A549 (cell line): ENCODE measurements at regions not wholly inside any gene's neighbourhood (a gene's known extent, or its start where the extent isn't known, plus 50 kb on each side); places are given as distances from the start of the nearest gene placed in this dataset.

Experiments used
- ATAC-seq, 2 experiments: fragments of 200-7000 bp in 1 of 2; fragments of >200 bp in 1 of 2; cut with Nextera tagmentation in 1 of 2; cut with Tn5 transposase in 1 of 2; 3 replicates each; pipeline versions ENCODE4 v1.8.0 to v1.9.1; 2018 to 2020; ENCODE audit warnings: mild to moderate bottlenecking in 1 of 2, moderate library complexity in 1 of 2
- CTCF ChIA-PET: fragments of 300-600 bp; sonication (Branson Sonifier 250); formaldehyde crosslinking; extraction: SDS; loops from one replicate; lab custom pipeline; 2021; ENCODE audit warnings: antibody characterized with exemption, inconsistent platforms; lab: Yijun Ruan, JAX
- POLR2A ChIA-PET: fragments of 350-600 bp; formaldehyde crosslinking; extraction: SDS; loops from one replicate; lab custom pipeline; 2021; ENCODE audit warnings: antibody characterized with exemption, inconsistent platforms; lab: Yijun Ruan, JAX
- DNase-seq, 2 experiments: peaks; one replicate each; pipeline versions ENCODE4 v3.0.0 to v3.0.0-alpha.2; 2011 to 2016; ENCODE audit warnings: low read depth in 1 of 2, low spot score in 1 of 2
- FAIRE-seq: peaks from 2 replicates; lab custom pipeline; 2011; peaks lifted over from hg19 to GRCh38; lab: Jason Lieb, UNC
- H3K27ac ChIP-seq, 2 experiments: fragments of >200 bp; sonication (Bioruptor Twin); formaldehyde crosslinking; 3 replicates each; pipeline ENCODE4 v1.5.1; 2016 to 2017
- H3K4me1 ChIP-seq: fragments of >200 bp; sonication (Bioruptor Twin); formaldehyde crosslinking; 3 replicates; pipeline ENCODE4 v1.6.1; 2016
- H3K4me2 ChIP-seq: fragments of >200 bp; sonication (Bioruptor Twin); formaldehyde crosslinking; 3 replicates; pipeline ENCODE4 v1.6.1; 2016
- H3K4me3 ChIP-seq: fragments of >200 bp; sonication (Bioruptor Twin); formaldehyde crosslinking; 3 replicates; pipeline ENCODE4 v1.5.1; 2016
- H3K9me3 ChIP-seq: fragments of >200 bp; sonication (Bioruptor Twin); formaldehyde crosslinking; 3 replicates; pipeline ENCODE4 v1.6.1; 2016
- CHD2 ChIP-seq: fragments of 150-350 bp; IDR thresholded peaks from 2 replicates; pipeline ENCODE4 v1.6.1; 2014; ENCODE audit warnings: low read length; ENCODE audit not compliant: partially characterized antibody
- CHD4 ChIP-seq: fragments of 200-600 bp; sonication (generic); IDR thresholded peaks from 2 replicates; pipeline ENCODE4 v1.6.1; 2016; ENCODE audit warnings: antibody characterized with exemption, mild to moderate bottlenecking, borderline replicate concordance
- EHF ChIP-seq: fragments of 250-450 bp; sonication (Bioruptor Pico); IDR thresholded peaks from 2 replicates; pipeline ENCODE4 v1.5.0; 2020; ENCODE audit warnings: mild to moderate bottlenecking
- EHMT2 ChIP-seq: fragments of 200-600 bp; sonication (generic); IDR thresholded peaks from 2 replicates; pipeline ENCODE4 v1.6.1; 2016; ENCODE audit warnings: antibody characterized with exemption, low read depth, mild to moderate bottlenecking, moderate library complexity
- EP300 ChIP-seq, 2 experiments: fragments of >200 bp; sonication (Bioruptor Twin); formaldehyde crosslinking; IDR thresholded peaks; 2 replicates in 1 of 2; 3 replicates in 1 of 2; pipeline ENCODE4 v1.6.1; 2016 to 2017
- FOSB ChIP-seq: fragments of 250-450 bp; sonication (Bioruptor Pico); IDR thresholded peaks from 2 replicates; pipeline ENCODE4 v1.5.0; 2020; ENCODE audit warnings: mild to moderate bottlenecking, moderate library complexity
- FOXS1 ChIP-seq: fragments of 250-450 bp; sonication (Bioruptor Pico); IDR thresholded peaks from 2 replicates; pipeline ENCODE4 v1.5.0; 2020; ENCODE audit warnings: mild to moderate bottlenecking, moderate library complexity
- HOXA7 ChIP-seq: fragments of 250-450 bp; sonication (Bioruptor Pico); IDR thresholded peaks from 2 replicates; pipeline ENCODE4 v1.5.0; 2020; ENCODE audit warnings: mild to moderate bottlenecking, moderate library complexity
- KDM1A ChIP-seq: fragments of 200-600 bp; sonication (generic); IDR thresholded peaks from 2 replicates; pipeline ENCODE4 v1.6.1; 2016; ENCODE audit warnings: low read depth, mild to moderate bottlenecking
- MAZ ChIP-seq: fragments of 150-350 bp; IDR thresholded peaks from 2 replicates; pipeline ENCODE4 v1.6.1; 2014; ENCODE audit warnings: antibody characterized with exemption, low read depth, low read length, borderline replicate concordance
- NPAS2 ChIP-seq: fragments of 250-450 bp; sonication (Bioruptor Pico); IDR thresholded peaks from 2 replicates; pipeline ENCODE4 v1.8.0; 2022; ENCODE audit warnings: mild to moderate bottlenecking, moderate library complexity, borderline replicate concordance
- RAD21 ChIP-seq, 2 experiments: fragments of >200 bp in 1 of 2; sonication (Bioruptor Twin) in 1 of 2; formaldehyde crosslinking in 1 of 2; IDR thresholded peaks in 1 of 2; conservative IDR thresholded peaks in 1 of 2; 2 replicates in 1 of 2; 3 replicates in 1 of 2; pipeline ENCODE4 v1.6.1; 2012 to 2018; ENCODE audit warnings: inconsistent platforms in 1 of 2
- RCOR1 ChIP-seq: fragments of 150-350 bp; IDR thresholded peaks from 2 replicates; pipeline ENCODE4 v1.6.1; 2014; ENCODE audit warnings: antibody characterized with exemption, low read length, low read depth
- RFX5 ChIP-seq: fragments of 450-650 bp; IDR thresholded peaks from 2 replicates; pipeline ENCODE4 v1.7.1; 2014; ENCODE audit warnings: antibody characterized with exemption, mild to moderate bottlenecking, moderate library complexity
- TP53 ChIP-seq: fragments of 250-450 bp; sonication (Bioruptor Pico); IDR thresholded peaks from 2 replicates; pipeline ENCODE4 v1.5.0; 2021; ENCODE audit warnings: mild to moderate bottlenecking, moderate library complexity
- ZNF302 ChIP-seq: fragments of 250-450 bp; sonication (Bioruptor Pico); IDR thresholded peaks from 2 replicates; pipeline ENCODE4 v1.9.0; 2021; ENCODE audit warnings: inconsistent platforms, mild to moderate bottlenecking, moderate library complexity
- ZSCAN20 ChIP-seq: fragments of 250-450 bp; sonication (Bioruptor Pico); IDR thresholded peaks from 2 replicates; pipeline ENCODE4 v1.8.0; 2022; ENCODE audit warnings: mild to moderate bottlenecking, moderate library complexity
- WGBS: methylation state at CpG from one replicate; pipeline ENCODE4 v1.1.6; 2017; ENCODE audit errors: missing lambda C conversion rate; 5-methylcytosine and 5-hydroxymethylcytosine counted together
- TF ChIP-seq, protein P1 (sequence below): IDR thresholded peaks from 2 replicates; pipeline ENCODE4 v1.6.1; 2012
- TF ChIP-seq, protein P2 (sequence below): fragments of >200 bp; sonication (Bioruptor Twin); formaldehyde crosslinking; IDR thresholded peaks from 3 replicates; pipeline ENCODE4 v1.6.1; 2016
- TF ChIP-seq, protein P3 (sequence below): IDR thresholded peaks from 2 replicates; pipeline ENCODE4 v1.6.1; 2012; ENCODE audit warnings: low read depth, borderline replicate concordance
- TF ChIP-seq, protein P4 (sequence below): fragments of 250-450 bp; sonication (Bioruptor Pico); IDR thresholded peaks from 2 replicates; pipeline ENCODE4 v1.5.0; 2021; ENCODE audit warnings: mild to moderate bottlenecking, moderate library complexity, borderline replicate concordance
- TF ChIP-seq, protein P5 (sequence below): fragments of 250-450 bp; sonication (Bioruptor Pico); IDR thresholded peaks from 2 replicates; pipeline ENCODE4 v1.5.0; 2020; ENCODE audit warnings: low read depth, mild to moderate bottlenecking, moderate library complexity
- TF ChIP-seq, protein P6 (sequence below): IDR thresholded peaks from 2 replicates; pipeline ENCODE4 v1.6.1; 2012

DNA sequence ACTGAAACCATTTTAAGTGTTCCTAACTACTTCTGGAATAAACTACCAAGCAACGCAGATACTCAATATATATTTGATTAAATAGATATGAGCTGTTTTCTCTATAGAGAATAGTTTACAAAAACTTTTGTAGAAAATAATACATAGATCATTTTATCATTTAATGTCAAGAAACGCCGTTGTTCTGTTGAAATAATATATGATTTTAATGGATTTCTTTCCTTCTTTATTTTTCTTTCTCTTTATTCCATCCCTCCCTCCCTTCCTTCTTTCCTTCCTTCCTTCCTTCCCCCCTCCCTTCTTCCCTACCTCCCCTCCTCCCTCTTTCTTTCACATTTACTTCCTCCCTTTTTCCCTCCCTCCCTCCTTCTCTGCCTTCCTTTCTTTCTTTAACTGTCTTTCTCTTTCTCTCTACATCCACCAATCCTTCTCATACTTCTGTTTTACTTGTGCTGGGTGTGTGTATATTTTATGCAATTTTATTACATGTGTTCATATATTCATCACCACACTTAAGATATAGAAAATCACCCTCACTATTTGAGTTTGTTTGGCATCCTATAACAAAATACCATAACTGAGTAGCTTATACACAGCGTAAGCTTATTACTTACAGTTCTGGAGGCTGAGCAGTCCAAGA lies 230.9 kb upstream of the BRINP3 start:
- H3K27ac ChIP-seq = no peak overlapping the region
- H3K9me3 ChIP-seq = no peaks in the 10 kb centered on the region
- no peak for TF ChIP-seq CHD4
- TF ChIP-seq, protein P1, sequence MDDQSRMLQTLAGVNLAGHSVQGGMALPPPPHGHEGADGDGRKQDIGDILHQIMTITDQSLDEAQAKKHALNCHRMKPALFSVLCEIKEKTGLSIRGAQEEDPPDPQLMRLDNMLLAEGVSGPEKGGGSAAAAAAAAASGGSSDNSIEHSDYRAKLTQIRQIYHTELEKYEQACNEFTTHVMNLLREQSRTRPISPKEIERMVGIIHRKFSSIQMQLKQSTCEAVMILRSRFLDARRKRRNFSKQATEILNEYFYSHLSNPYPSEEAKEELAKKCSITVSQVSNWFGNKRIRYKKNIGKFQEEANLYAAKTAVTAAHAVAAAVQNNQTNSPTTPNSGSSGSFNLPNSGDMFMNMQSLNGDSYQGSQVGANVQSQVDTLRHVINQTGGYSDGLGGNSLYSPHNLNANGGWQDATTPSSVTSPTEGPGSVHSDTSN = no peak
- TF ChIP-seq NPAS2 = no peak
- no peak for TF ChIP-seq FOXS1 (CRISPR knock-in tag)
- TF ChIP-seq RAD21 (conservative IDR thresholded peaks at IDR 0.05 in 1 of 2, IDR thresholded peaks at IDR 0.05 in 1 of 2) = no peak
- TF ChIP-seq TP53 = no peak
- TF ChIP-seq ZNF302 (CRISPR knock-in tag) = no peak
- TF ChIP-seq, protein P2, sequence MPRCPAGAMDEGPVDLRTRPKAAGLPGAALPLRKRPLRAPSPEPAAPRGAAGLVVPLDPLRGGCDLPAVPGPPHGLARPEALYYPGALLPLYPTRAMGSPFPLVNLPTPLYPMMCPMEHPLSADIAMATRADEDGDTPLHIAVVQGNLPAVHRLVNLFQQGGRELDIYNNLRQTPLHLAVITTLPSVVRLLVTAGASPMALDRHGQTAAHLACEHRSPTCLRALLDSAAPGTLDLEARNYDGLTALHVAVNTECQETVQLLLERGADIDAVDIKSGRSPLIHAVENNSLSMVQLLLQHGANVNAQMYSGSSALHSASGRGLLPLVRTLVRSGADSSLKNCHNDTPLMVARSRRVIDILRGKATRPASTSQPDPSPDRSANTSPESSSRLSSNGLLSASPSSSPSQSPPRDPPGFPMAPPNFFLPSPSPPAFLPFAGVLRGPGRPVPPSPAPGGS = no peak
- TF ChIP-seq RFX5 = no peak
- TF ChIP-seq MAZ = no peak
- no peak for TF ChIP-seq KDM1A
- TF ChIP-seq RCOR1 = no peak
- TF ChIP-seq FOSB (CRISPR knock-in tag) = no peak
- ATAC-seq (no peak), DNase-seq (no peak), FAIRE-seq (no peak)
- WGBS = 47% methylated on average over 4 of the region's 4 CpGs
- POLR2A ChIA-PET = no interaction called here
- no peak overlapping the region for H3K4me2 ChIP-seq
- no peak overlapping the region for H3K4me3 ChIP-seq
- no peaks in the 10 kb centered on the region for H3K4me1 ChIP-seq
- CTCF ChIA-PET = no interaction called here

DNA sequence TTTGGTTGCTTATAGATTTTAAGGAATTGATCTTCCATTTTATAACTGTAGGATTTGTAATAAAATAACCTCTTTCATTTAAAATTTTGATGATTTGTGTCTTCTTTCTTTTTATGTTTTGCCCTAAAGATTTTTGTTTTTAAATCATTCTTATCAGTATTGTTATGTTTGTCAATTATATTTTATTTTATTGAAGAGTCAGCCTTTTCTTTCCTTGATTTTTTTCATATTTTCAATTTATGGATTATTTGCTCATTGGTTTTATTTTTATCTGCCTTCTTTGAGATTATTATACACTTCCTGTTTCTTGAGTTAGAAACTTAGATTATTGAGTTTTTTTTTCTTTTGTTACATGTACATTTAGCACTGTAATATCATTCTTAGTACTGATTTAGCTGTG lies 233.4 kb upstream of the BRINP3 start:
- TF ChIP-seq MAZ (no peak), RAD21 (conservative IDR thresholded peaks at IDR 0.05 in 1 of 2, IDR thresholded peaks at IDR 0.05 in 1 of 2) (no peak), FOSB (CRISPR knock-in tag) (no peak), ZSCAN20 (CRISPR knock-in tag) (no peak), FOXS1 (CRISPR knock-in tag) (no peak), CHD2 (no peak), EP300 (IDR thresholded peaks at IDR 0.05) (no peak), HOXA7 (CRISPR knock-in tag) (no peak), EHF (CRISPR knock-in tag) (no peak), ZNF302 (CRISPR knock-in tag) (no peak), EHMT2 (no peak)
- TF ChIP-seq, protein P3, sequence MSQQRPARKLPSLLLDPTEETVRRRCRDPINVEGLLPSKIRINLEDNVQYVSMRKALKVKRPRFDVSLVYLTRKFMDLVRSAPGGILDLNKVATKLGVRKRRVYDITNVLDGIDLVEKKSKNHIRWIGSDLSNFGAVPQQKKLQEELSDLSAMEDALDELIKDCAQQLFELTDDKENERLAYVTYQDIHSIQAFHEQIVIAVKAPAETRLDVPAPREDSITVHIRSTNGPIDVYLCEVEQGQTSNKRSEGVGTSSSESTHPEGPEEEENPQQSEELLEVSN = no peak
- TF ChIP-seq, protein P4, sequence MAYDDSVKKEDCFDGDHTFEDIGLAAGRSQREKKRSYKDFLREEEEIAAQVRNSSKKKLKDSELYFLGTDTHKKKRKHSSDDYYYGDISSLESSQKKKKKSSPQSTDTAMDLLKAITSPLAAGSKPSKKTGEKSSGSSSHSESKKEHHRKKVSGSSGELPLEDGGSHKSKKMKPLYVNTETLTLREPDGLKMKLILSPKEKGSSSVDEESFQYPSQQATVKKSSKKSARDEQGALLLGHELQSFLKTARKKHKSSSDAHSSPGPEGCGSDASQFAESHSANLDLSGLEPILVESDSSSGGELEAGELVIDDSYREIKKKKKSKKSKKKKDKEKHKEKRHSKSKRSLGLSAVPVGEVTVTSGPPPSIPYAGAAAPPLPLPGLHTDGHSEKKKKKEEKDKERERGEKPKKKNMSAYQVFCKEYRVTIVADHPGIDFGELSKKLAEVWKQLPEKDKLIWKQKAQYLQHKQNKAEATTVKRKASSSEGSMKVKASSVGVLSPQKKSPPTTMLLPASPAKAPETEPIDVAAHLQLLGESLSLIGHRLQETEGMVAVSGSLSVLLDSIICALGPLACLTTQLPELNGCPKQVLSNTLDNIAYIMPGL = no peak
- TF ChIP-seq, protein P5, sequence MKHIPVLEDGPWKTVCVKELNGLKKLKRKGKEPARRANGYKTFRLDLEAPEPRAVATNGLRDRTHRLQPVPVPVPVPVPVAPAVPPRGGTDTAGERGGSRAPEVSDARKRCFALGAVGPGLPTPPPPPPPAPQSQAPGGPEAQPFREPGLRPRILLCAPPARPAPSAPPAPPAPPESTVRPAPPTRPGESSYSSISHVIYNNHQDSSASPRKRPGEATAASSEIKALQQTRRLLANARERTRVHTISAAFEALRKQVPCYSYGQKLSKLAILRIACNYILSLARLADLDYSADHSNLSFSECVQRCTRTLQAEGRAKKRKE (CRISPR knock-in tag) = no peak
- TF ChIP-seq, protein P6, sequence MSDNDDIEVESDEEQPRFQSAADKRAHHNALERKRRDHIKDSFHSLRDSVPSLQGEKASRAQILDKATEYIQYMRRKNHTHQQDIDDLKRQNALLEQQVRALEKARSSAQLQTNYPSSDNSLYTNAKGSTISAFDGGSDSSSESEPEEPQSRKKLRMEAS = no peak
- TF ChIP-seq, all 56 proteins: peak for 0
- ChIA-PET CTCF (no interaction called here), POLR2A (no interaction called here)
- H3K4me2 ChIP-seq = no peak overlapping the region
- DNase-seq (no peak), FAIRE-seq (no peak), ATAC-seq (no peak)
- H3K4me3 ChIP-seq = no peak overlapping the region
- no peaks in the 10 kb centered on the region for H3K4me1 ChIP-seq
- H3K27ac ChIP-seq = no peak overlapping the region
- no peaks in the 10 kb centered on the region for H3K9me3 ChIP-seq
